Epithelial cell of esophagus (primary cell): ENCODE measurements at regions not wholly inside any gene's neighbourhood (a gene's known extent, or its start where the extent isn't known, plus 50 kb on each side); places are given as distances from the start of the nearest gene placed in this dataset.
A peak's percentile ranks its signal among the peaks of the same experiment; 100 is the strongest.

ENCODE experiments used
- DNase-seq: peaks from one replicate; pipeline ENCODE4 v3.0.0; 2010; ENCODE audit warnings: low read depth
- H3K4me3 ChIP-seq: 2 replicates; pipeline ENCODE4 v1.5.1; 2011; ENCODE audit warnings: mild to moderate bottlenecking, low read length, control low read depth
- TF ChIP-seq, protein P1 (sequence below): IDR thresholded peaks from 2 replicates; pipeline ENCODE4 v1.5.1; 2011; ENCODE audit warnings: low read depth, mild to moderate bottlenecking, low read length, control low read depth, inconsistent platforms; ENCODE audit not compliant: insufficient read depth; ENCODE audit errors: missing control alignments

DNA sequence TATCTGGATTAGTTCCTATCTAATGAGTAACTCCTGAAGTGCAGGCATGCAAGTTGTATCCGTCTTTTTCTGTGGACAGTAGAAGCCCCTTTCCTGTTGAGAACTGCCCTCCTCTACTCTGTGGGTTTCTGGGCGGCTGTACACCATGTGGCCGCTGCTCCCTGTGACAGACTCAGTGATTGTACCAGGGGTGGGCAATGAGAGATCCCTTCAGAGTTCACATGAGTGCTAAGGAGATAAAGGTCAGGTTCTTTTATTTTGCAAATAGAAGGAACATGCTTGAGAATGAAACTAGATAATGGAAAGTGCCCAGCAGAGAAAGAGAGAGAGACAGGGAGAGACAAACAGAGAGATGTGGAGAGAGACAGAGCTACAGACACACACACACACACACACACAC lies 76.4 kb upstream of the TAPT1 start:
- TF ChIP-seq, protein P1, sequence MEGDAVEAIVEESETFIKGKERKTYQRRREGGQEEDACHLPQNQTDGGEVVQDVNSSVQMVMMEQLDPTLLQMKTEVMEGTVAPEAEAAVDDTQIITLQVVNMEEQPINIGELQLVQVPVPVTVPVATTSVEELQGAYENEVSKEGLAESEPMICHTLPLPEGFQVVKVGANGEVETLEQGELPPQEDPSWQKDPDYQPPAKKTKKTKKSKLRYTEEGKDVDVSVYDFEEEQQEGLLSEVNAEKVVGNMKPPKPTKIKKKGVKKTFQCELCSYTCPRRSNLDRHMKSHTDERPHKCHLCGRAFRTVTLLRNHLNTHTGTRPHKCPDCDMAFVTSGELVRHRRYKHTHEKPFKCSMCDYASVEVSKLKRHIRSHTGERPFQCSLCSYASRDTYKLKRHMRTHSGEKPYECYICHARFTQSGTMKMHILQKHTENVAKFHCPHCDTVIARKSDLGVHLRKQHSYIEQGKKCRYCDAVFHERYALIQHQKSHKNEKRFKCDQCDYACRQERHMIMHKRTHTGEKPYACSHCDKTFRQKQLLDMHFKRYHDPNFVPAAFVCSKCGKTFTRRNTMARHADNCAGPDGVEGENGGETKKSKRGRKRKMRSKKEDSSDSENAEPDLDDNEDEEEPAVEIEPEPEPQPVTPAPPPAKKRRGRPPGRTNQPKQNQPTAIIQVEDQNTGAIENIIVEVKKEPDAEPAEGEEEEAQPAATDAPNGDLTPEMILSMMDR: no peak
- no peak for DNase-seq
- H3K4me3 ChIP-seq: no peak overlapping the region

DNA sequence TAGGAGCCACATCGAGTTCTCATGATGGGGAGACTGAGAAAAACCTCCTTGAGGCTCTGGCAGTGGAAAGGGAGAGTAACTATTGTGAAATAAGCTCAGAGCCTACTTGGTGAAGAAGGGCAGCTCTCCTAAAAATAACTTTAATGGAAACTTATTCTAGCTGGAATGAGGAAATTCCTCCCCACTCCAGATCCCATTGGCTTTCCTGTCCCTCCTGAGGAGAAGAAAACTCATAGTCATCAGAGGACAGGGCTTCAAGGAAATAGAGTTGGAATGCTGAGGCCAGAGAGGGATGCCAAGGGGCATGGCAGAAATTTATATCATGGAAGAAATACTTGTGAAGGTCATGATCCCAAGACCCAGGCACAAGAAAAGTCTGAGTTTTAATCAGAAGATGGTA lies 70.7 kb upstream of the TAPT1 start:
- H3K4me3 ChIP-seq: no peak overlapping the region
- TF ChIP-seq, protein P1: no peak
- DNase-seq: no peak

- peak; percentile 32 for DNase-seq
- TF ChIP-seq, protein P1: no peak
- H3K4me3 ChIP-seq: no peak overlapping the region
These were observed 68.2 kb upstream of the TAPT1 start for GRCh38 chr4:16294455-16294854.

GRCh38 chr4:16293210-16293838 lies 67.1 kb upstream of the TAPT1 start:
- no peak overlapping the region for H3K4me3 ChIP-seq

DNA sequence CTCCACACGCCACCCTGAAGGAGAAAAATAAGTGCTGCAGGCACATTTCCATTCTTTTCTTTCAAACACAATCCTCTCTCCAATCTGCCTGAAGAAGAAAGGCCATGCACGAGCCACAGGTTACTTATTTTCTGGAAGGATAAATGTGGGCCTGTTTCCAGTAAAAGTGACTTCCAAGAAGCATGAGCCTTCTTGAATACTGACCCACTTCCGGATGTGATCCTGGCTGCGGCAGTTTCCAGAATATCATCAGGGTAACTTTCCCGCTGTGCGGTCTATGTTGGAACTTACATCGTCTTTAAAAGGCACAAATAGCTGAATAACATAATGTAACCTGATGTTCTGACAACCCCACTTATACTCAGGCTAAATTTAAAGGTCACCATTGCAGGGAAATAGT lies 66.3 kb upstream of the TAPT1 start:
- no peak for DNase-seq
- no peak overlapping the region for H3K4me3 ChIP-seq
- TF ChIP-seq, protein P1: no peak

More at GRCh38 chr4:16293210-16293838, 67.1 kb upstream of the TAPT1 start:
- TF ChIP-seq, protein P1: no peak
- no peak for DNase-seq

DNA sequence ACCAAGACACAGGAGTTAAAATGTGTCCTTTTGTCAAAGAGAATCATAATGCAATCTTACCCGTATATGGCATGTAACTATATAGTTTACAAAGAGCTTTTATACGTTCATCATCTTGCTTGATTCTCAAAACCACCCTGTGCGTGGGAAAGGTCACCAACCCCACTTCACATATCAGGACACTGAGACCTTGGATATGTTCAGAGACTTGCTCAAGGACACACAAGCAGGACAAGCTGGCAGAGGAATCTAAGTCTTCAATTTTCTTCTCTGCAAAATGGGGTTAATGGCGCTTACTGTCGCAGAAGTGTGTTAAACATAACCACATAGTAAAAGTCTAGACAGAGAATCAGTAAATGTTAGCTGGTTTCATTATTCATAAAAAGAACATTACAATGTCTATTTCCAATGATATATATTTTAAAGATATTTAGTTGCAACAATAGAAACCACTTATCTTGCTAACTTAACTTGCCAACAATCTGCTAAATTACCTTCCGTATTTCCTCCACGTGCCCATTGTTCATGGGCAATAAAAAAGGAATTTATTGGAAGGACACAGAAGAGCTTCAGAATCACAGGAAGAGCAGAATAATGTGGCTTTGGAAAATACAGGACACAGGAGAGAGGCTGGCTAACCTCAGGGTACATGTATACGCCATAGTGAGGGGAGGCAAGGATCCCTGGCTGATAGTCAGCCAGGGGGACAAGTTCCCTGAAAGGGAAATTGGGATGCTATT lies 64.6 kb upstream of the TAPT1 start:
- no peak overlapping the region for H3K4me3 ChIP-seq
- DNase-seq: no peak
- TF ChIP-seq, protein P1: no peak

GRCh38 chr4:16289897-16290554 lies 63.8 kb upstream of the TAPT1 start:
- TF ChIP-seq, protein P1: peak; percentile 47
- H3K4me3 ChIP-seq: no peak overlapping the region
- peak; percentile 45 for DNase-seq
